Activated naive CD4-positive, alpha-beta T cell treated with anti-CD3 and anti-CD28 coated beads, Interleukin-2, amount 50 U/mL, for 72 hours (primary cell): ENCODE measurements at regions not wholly inside any gene's neighbourhood (a gene's known extent, or its start where the extent isn't known, plus 50 kb on each side); places are given as distances from the start of the nearest gene placed in this dataset.
A peak's percentile ranks its signal among the peaks of the same experiment; 100 is the strongest.
"Not testable (repeated sequence)": the region's sequence is repeated elsewhere in the genome, so short reads cannot be mapped to it uniquely, and the experiment has no call there.

Experiments used
- ATAC-seq, 2 donors: fragments of 150-1000 bp; cut with Tn5 transposase; 2 replicates each; pipeline ENCODE4 v1.10.0; 2021; ENCODE audit warnings: mild to moderate bottlenecking in 2 of 2, moderate library complexity in 2 of 2
- DNase-seq, 2 donors: peaks; one replicate each; pipeline ENCODE4 v3.0.0; 2021 to 2022; ENCODE audit warnings: low spot score in 2 of 2
- H3K27ac Mint-ChIP-seq, 2 donors: one replicate each; pipeline ENCODE4 v1.8.0; 2022; ENCODE audit warnings: mild to moderate bottlenecking in 2 of 2, mixed read lengths in 2 of 2
- H3K36me3 Mint-ChIP-seq, 2 donors: one replicate each; pipeline ENCODE4 v1.8.0; 2022; ENCODE audit warnings: mixed read lengths in 2 of 2
- H3K9me3 Mint-ChIP-seq, 2 donors: one replicate each; pipeline ENCODE4 v1.8.0; 2022; ENCODE audit warnings: mixed read lengths in 2 of 2

DNA sequence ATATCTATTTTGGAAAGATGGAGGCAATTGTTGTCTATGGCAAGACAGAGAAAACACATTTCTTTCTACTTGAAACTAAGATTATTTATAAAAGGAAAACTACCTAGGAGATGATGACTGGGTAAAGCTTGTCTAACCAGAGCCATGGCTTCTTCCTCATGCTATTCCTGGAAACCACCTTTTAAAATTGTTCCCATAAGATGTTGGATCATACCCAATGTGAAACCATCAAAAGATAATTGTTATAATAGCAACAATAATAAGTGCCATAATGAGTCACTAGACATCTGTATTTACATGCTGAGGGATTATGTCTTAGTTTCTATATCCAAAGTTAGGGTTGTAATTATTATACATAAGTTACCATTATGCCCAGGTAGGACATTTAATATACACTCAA lies 428.4 kb downstream of the KCNJ2 start:
- H3K27ac Mint-ChIP-seq, result no peak overlapping the region
- no peaks in the 10 kb centered on the region for H3K36me3 Mint-ChIP-seq
- ATAC-seq (no peak), DNase-seq (no peak)
- no peaks in the 10 kb centered on the region for H3K9me3 Mint-ChIP-seq

- Mint-ChIP-seq H3K9me3 (no peaks in the 10 kb centered on the region), H3K27ac (no peak overlapping the region)
These were observed 429.9 kb downstream of the KCNJ2 start for GRCh38 chr17:70599198-70599597.

GRCh38 chr17:70599945-70600344 lies 430.6 kb downstream of the KCNJ2 start:
- not testable (repeated sequence) for H3K36me3 Mint-ChIP-seq, H3K27ac Mint-ChIP-seq, H3K9me3 Mint-ChIP-seq, ATAC-seq, DNase-seq

More at GRCh38 chr17:70599198-70599597, 429.9 kb downstream of the KCNJ2 start:
- ATAC-seq (no peak), DNase-seq (no peak)
- H3K36me3 Mint-ChIP-seq, result no peaks in the 10 kb centered on the region

DNA sequence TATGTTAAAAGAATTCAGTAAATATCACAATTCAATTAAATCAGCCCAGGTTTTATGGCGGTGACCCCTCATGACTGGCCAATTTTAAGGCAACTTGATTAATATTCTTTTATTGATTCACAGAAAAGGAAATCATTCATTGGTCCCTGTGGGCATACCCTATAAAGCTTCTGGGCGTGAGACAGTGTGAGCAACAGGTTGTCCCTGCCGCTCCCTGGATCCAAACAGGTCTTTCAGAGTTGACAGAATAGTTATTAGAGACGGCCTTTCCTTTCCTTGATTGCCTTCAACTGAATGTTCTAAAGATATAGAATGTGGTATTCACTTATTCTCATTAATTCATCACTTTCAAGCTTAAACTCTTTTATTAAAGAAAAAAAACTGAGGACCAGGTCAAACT lies 433.9 kb downstream of the KCNJ2 start:
- Mint-ChIP-seq H3K27ac (no peak overlapping the region), H3K36me3 (no peaks in the 10 kb centered on the region), H3K9me3 (no peaks in the 10 kb centered on the region)
- DNase-seq, result no peak
- ATAC-seq, result no peak

DNA sequence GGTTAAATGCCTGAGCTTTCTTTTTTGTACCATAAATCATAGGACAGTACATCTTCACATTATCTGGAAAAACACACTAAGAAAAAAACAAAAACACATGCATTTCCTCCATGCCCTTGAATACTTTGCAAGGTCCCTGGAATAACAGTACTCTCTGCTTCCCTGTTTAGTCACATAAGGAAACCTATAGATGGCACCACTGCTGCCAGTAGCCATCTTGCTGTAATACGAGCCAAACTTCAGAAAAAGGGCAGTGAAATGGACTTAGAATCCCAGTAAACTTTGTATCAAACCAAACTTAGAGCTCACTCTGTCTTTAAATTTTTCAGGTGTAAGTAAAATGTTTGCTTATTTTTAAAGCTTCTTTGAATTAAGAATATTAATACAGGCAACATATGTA lies 435.5 kb downstream of the KCNJ2 start:
- no peaks in the 10 kb centered on the region for H3K9me3 Mint-ChIP-seq
- no peak overlapping the region for H3K27ac Mint-ChIP-seq
- no peak for ATAC-seq
- H3K36me3 Mint-ChIP-seq, result no peaks in the 10 kb centered on the region
- no peak for DNase-seq

- Mint-ChIP-seq H3K36me3 (no peaks in the 10 kb centered on the region), H3K9me3 (no peaks in the 10 kb centered on the region), H3K27ac (no peak overlapping the region)
- ATAC-seq (no peak), DNase-seq (no peak)
These were observed 436.8 kb downstream of the KCNJ2 start for GRCh38 chr17:70606086-70606485.

- no peak overlapping the region for H3K27ac Mint-ChIP-seq
- no peaks in the 10 kb centered on the region for H3K36me3 Mint-ChIP-seq
- DNase-seq (no peak), ATAC-seq (no peak)
- no peaks in the 10 kb centered on the region for H3K9me3 Mint-ChIP-seq
These were observed 438.9 kb downstream of the KCNJ2 start for GRCh38 chr17:70608193-70608592.

GRCh38 chr17:70608957-70609356 lies 439.6 kb downstream of the KCNJ2 start:
- H3K36me3 Mint-ChIP-seq, result no peaks in the 10 kb centered on the region
- ATAC-seq (no peak), DNase-seq (no peak)
- H3K27ac Mint-ChIP-seq, result no peak overlapping the region
- no peaks in the 10 kb centered on the region for H3K9me3 Mint-ChIP-seq

DNA sequence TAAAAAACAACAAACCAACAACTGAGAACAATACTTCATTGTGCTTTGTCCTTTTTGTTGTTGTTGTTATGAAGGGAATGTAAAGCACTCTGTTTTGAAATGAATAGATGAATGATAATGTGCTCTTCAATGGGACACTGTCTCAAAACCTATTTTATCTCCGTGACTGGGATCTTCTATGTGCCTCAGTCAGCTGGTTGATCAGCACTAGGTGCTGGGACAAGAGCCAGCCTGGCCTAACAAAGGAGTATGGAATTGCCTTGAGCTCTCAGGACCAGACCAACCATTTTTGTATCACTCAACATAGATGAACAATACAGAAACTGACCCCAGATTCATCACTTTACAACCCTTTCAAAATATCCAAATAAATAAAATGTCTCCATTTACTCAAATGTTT lies 440.2 kb downstream of the KCNJ2 start:
- H3K9me3 Mint-ChIP-seq, result no peaks in the 10 kb centered on the region

DNA sequence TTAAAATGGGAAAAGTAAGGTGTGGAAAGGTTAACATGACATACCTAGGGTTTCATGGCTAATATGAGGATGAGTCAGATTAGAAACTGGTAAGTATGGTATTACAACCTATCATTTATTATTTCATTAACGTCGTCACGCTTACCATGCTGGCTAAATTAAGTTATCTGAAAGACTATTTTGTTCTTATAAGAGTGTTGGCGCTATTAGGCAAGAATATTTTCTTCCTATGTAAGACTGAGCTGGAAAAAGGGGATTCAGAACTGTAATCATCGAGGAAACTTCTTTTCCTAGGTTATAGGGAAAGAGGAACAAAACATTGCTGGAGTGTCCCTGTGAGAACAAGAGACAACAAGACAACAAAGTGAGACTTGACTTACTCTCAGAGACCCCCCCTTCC lies 440.8 kb downstream of the KCNJ2 start:
- Mint-ChIP-seq H3K36me3 (no peaks in the 10 kb centered on the region), H3K9me3 (no peaks in the 10 kb centered on the region), H3K27ac (no peak overlapping the region)
- DNase-seq (no peak), ATAC-seq (no peak)

More for the DNA sequence above, 440.2 kb downstream of the KCNJ2 start:
- Mint-ChIP-seq H3K27ac (no peak overlapping the region), H3K36me3 (no peaks in the 10 kb centered on the region)
- DNase-seq, result no peak
- ATAC-seq, result no peak

GRCh38 chr17:70613681-70614080 lies 444.3 kb downstream of the KCNJ2 start:
- peaks cover 0 to 4% of the 10 kb centered on the region in 2 donors for H3K9me3 Mint-ChIP-seq
- H3K27ac Mint-ChIP-seq, result no peak overlapping the region
- no peak for ATAC-seq
- no peak for DNase-seq
- no peaks in the 10 kb centered on the region for H3K36me3 Mint-ChIP-seq

GRCh38 chr17:70615831-70616230 lies 446.5 kb downstream of the KCNJ2 start:
- H3K9me3 Mint-ChIP-seq, result peaks cover 0 to 6% of the 10 kb centered on the region in 2 donors
- no peak for ATAC-seq
- H3K27ac Mint-ChIP-seq, result no peak overlapping the region
- DNase-seq, result no peak
- H3K36me3 Mint-ChIP-seq, result no peaks in the 10 kb centered on the region

DNA sequence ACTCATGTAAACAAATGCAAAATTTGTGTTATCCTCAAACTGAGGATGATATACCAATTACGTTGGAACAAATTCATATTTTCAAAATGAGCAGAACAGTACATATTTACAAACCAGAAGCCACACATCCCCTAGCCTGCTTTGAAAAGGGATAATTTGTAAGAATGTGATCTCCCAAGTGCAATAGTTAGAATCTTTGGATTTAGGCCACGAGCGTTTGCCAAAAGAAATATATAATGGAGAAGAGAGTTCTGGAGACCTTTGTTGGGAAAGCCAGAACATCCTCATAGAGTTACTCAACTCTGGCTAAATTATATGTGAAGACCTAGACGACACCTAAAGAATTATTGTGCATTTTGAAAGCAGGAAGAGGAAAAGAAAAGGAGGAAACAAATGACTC lies 449.3 kb downstream of the KCNJ2 start:
- ATAC-seq, result no peak
- no peaks in the 10 kb centered on the region for H3K36me3 Mint-ChIP-seq

DNA sequence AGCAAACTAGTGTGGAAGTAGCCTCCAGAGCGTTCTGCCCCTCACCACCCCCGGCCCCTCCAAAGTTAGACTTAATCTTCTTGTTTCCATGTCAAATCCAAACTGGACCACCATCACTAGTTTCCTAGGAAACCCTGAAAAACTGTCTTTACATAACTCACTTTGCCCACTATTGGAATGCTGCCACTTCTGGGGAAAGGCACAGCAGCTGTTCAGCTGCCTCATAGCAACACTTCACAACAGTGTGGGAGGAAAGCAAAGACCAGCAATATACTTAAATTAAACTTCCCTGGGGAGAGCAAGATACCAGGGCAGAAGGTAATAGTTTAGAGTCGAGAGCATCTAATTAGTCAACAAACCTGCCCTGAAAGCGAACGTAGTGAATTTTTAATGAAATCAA lies 452.2 kb downstream of the KCNJ2 start:
- no peak for ATAC-seq
- Mint-ChIP-seq H3K36me3 (no peaks in the 10 kb centered on the region), H3K9me3 (peaks cover 0 to 9% of the 10 kb centered on the region in 2 donors), H3K27ac (no peak overlapping the region)
- DNase-seq, result no peak

More for the DNA sequence above, 449.3 kb downstream of the KCNJ2 start:
- Mint-ChIP-seq H3K27ac (no peak overlapping the region), H3K9me3 (peaks cover 0 to 9% of the 10 kb centered on the region in 2 donors)
- DNase-seq, result no peak

- Mint-ChIP-seq H3K36me3 (no peaks in the 10 kb centered on the region), H3K27ac (no peak overlapping the region), H3K9me3 (peaks cover 0 to 6% of the 10 kb centered on the region in 2 donors)
- DNase-seq (peak in 1 of 2 donors; percentile 7), ATAC-seq (no peak)
These were observed 453.3 kb downstream of the KCNJ2 start for GRCh38 chr17:70622368-70623260.

DNA sequence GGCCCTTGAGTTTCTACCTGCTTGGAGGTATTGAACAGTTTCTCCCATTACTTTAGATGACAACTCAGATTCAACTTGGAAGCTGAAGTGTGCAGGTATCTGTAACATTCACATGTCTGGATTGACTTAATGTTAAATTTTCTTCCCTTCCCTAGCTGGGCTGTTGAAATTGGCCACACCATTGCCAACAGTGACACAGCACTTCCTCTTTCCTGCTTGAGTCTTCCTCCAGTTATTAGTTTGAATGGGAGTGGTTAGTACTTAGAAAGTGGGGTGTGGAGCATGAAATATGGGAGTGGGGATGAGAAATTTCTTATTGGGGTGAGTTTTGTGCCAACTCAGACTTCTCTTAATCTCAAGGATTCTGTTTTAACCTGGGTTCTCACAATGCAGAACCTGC lies 454.9 kb downstream of the KCNJ2 start:
- ATAC-seq (no peak), DNase-seq (no peak)
- peaks cover 0 to 3% of the 10 kb centered on the region in 2 donors for H3K9me3 Mint-ChIP-seq
- H3K36me3 Mint-ChIP-seq, result no peaks in the 10 kb centered on the region
- H3K27ac Mint-ChIP-seq, result no peak overlapping the region

- no peak for ATAC-seq
- Mint-ChIP-seq H3K36me3 (no peaks in the 10 kb centered on the region), H3K27ac (no peak overlapping the region), H3K9me3 (no peaks in the 10 kb centered on the region)
- DNase-seq, result no peak
These were observed 460.6 kb downstream of the KCNJ2 start for GRCh38 chr17:70629902-70630301.

DNA sequence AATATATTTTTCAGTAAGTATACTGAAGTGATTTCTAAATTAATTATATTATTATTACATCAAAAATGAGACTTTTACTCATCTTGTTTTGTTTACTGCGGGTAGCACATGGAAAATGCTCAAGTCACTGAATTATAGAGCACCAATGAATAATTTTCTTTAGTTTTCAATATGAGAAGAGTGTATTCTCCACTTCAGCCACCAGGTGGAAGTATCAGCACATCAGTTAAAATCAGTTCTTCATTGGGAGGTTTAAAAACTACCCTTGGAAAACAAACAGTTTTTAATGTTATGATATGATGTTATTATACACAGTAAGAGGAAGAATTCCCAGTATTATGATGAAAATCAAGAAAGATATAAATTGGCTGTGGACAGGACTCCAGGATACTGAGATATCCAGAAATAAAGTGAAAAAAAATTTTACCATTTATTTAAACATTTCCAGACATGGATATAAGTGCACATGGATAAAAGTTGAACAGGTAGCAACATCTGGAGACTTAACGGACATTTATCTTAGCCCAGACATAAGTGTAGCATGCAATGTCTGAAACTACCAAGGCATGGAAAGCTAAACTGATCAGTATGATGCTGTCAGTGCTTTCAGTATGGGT lies 467.3 kb downstream of the KCNJ2 start:
- DNase-seq (no peak), ATAC-seq (no peak)
- no peaks in the 10 kb centered on the region for H3K36me3 Mint-ChIP-seq
- H3K27ac Mint-ChIP-seq, result no peak overlapping the region
- H3K9me3 Mint-ChIP-seq, result no peaks in the 10 kb centered on the region
